H9 (cell line): ENCODE measurements at regions not wholly inside any gene's neighbourhood (a gene's known extent, or its start where the extent isn't known, plus 50 kb on each side); places are given as distances from the start of the nearest gene placed in this dataset.

Experiments
- DNase-seq: peaks from one replicate; pipeline ENCODE4 v3.0.0-alpha.2; 2017
- H2AFZ ChIP-seq: one replicate; pipeline ENCODE4 v1.6.1; 2013; ENCODE audit warnings: mild to moderate bottlenecking, low read length, control low read depth, moderate library complexity
- H2AK5ac ChIP-seq: 2 replicates; pipeline ENCODE4 v1.6.1; 2013; ENCODE audit warnings: low read length, control low read depth, mixed read lengths; ENCODE audit not compliant: insufficient read length
- H2BK120ac ChIP-seq: one replicate; pipeline ENCODE4 v1.6.1; 2013; ENCODE audit warnings: low read depth, mild to moderate bottlenecking, low read length, control low read depth, inconsistent platforms; ENCODE audit not compliant: poor library complexity, severe bottlenecking
- H2BK12ac ChIP-seq: 2 replicates; pipeline ENCODE4 v1.6.1; 2013; ENCODE audit warnings: low read length, control low read depth, mixed read lengths, low read depth; ENCODE audit not compliant: insufficient read length
- H2BK15ac ChIP-seq: 2 replicates; pipeline ENCODE4 v1.6.1; 2013; ENCODE audit warnings: low read depth, low read length, control low read depth
- H2BK20ac ChIP-seq: one replicate; pipeline ENCODE4 v1.6.1; 2013; ENCODE audit warnings: low read depth, mild to moderate bottlenecking, low read length, control low read depth, inconsistent platforms; ENCODE audit not compliant: poor library complexity, severe bottlenecking
- H2BK5ac ChIP-seq: 2 replicates; pipeline ENCODE4 v1.6.1; 2013; ENCODE audit warnings: low read length, control low read depth, mixed read lengths; ENCODE audit not compliant: insufficient read length
- H3K14ac ChIP-seq: 2 replicates; pipeline ENCODE4 v1.6.1; 2013; ENCODE audit warnings: low read length, control low read depth; ENCODE audit not compliant: insufficient read depth
- H3K18ac ChIP-seq: 2 replicates; pipeline ENCODE4 v1.6.1; 2013; ENCODE audit warnings: low read depth, mild to moderate bottlenecking, mixed read lengths, low read length, control low read depth; ENCODE audit not compliant: insufficient read length
- H3K23ac ChIP-seq: 2 replicates; pipeline ENCODE4 v1.6.1; 2013; ENCODE audit warnings: low read length, control low read depth, mixed read lengths, low read depth; ENCODE audit not compliant: insufficient read length
- H3K23me2 ChIP-seq: 2 replicates; pipeline ENCODE4 v1.6.1; 2013; ENCODE audit warnings: low read depth, mild to moderate bottlenecking, mixed read lengths, low read length, control low read depth; ENCODE audit not compliant: insufficient read length, poor library complexity, severe bottlenecking
- H3K27ac ChIP-seq: 2 replicates; pipeline ENCODE4 v1.5.1; 2013; ENCODE audit warnings: low read length, control low read depth, mixed read lengths, low read depth; ENCODE audit not compliant: insufficient read length
- H3K27me3 ChIP-seq: 2 replicates; pipeline ENCODE4 v1.6.1; 2013; ENCODE audit warnings: low read length, control low read depth, inconsistent platforms; ENCODE audit not compliant: insufficient read depth
- H3K4ac ChIP-seq: 2 replicates; pipeline ENCODE4 v1.6.1; 2013; ENCODE audit warnings: low read depth, mild to moderate bottlenecking, control low read depth, inconsistent platforms, low read length, moderate library complexity
- H3K4me1 ChIP-seq: 2 replicates; pipeline ENCODE4 v1.6.1; 2013; ENCODE audit warnings: low read length, control low read depth, inconsistent platforms; ENCODE audit not compliant: insufficient read depth
- H3K4me2 ChIP-seq: 2 replicates; pipeline ENCODE4 v1.6.1; 2013; ENCODE audit warnings: low read length, control low read depth, mixed read lengths; ENCODE audit not compliant: insufficient read length, insufficient read depth
- H3K56ac ChIP-seq: 2 replicates; pipeline ENCODE4 v1.6.1; 2013; ENCODE audit warnings: low read depth, mild to moderate bottlenecking, mixed read lengths, low read length, control low read depth; ENCODE audit not compliant: insufficient read length
- H3K79me1 ChIP-seq: 2 replicates; pipeline ENCODE4 v1.6.1; 2013; ENCODE audit warnings: low read depth, mild to moderate bottlenecking, moderate library complexity, low read length, control low read depth, inconsistent platforms; ENCODE audit not compliant: insufficient read depth, poor library complexity, severe bottlenecking
- H3K79me2 ChIP-seq: 2 replicates; pipeline ENCODE4 v1.6.1; 2013; ENCODE audit warnings: low read length, control low read depth, inconsistent platforms; ENCODE audit not compliant: insufficient read depth
- H3K9ac ChIP-seq: 2 replicates; pipeline ENCODE4 v1.6.1; 2013; ENCODE audit warnings: low read length, control low read depth, mixed read lengths; ENCODE audit not compliant: insufficient read length; ENCODE audit errors: extremely low read depth
- H3K9me3 ChIP-seq: one replicate; pipeline ENCODE4 v1.6.1; 2013; ENCODE audit warnings: low read depth, low read length, inconsistent platforms; ENCODE audit not compliant: control insufficient read depth
- H3T11ph ChIP-seq: one replicate; pipeline ENCODE4 v1.6.1; 2013; ENCODE audit warnings: mild to moderate bottlenecking, low read length, control low read depth, inconsistent platforms
- H4K20me1 ChIP-seq: one replicate; pipeline ENCODE4 v1.6.1; 2013; ENCODE audit not compliant: control insufficient read depth, insufficient read length, insufficient read depth
- H4K5ac ChIP-seq: 2 replicates; pipeline ENCODE4 v1.6.1; 2013; ENCODE audit warnings: low read depth, mild to moderate bottlenecking, mixed read lengths, low read length, control low read depth; ENCODE audit not compliant: insufficient read length
- H4K8ac ChIP-seq: replicated peaks from 2 replicates; pipeline ENCODE4 v1.6.1; 2013; ENCODE audit warnings: low read length, control low read depth, mixed read lengths, low read depth; ENCODE audit not compliant: insufficient read length
- H4K91ac ChIP-seq: 2 replicates; pipeline ENCODE4 v1.6.1; 2013; ENCODE audit warnings: low read depth, mild to moderate bottlenecking, moderate library complexity, mixed read lengths, low read length, control low read depth; ENCODE audit not compliant: insufficient read length
- H3K27ac Mint-ChIP-seq, 3 experiments: 2 replicates in 2 of 3; 3 replicates in 1 of 3; pipeline ENCODE4 v1.8.0; 2020 to 2021; ENCODE audit warnings: mixed read lengths in 3 of 3, mild to moderate bottlenecking in 1 of 3, moderate library complexity in 1 of 3
- H3K27me3 Mint-ChIP-seq: 2 replicates; pipeline ENCODE4 v1.8.0; 2021; ENCODE audit warnings: low read depth, mild to moderate bottlenecking, moderate library complexity, mixed read lengths
- H3K36me3 Mint-ChIP-seq, 3 experiments: 2 replicates in 2 of 3; 3 replicates in 1 of 3; pipeline ENCODE4 v1.8.0; 2020 to 2021; ENCODE audit warnings: low read depth in 3 of 3, mixed read lengths in 3 of 3; ENCODE audit not compliant: insufficient read depth in 1 of 3
- H3K4me1 Mint-ChIP-seq, 2 experiments: 2 replicates each; pipeline ENCODE4 v1.8.0; 2020; ENCODE audit warnings: mixed read lengths in 2 of 2
- H3K4me3 Mint-ChIP-seq, 2 experiments: 2 replicates in 1 of 2; 3 replicates in 1 of 2; pipeline ENCODE4 v1.8.0; 2020 to 2021; ENCODE audit warnings: mild to moderate bottlenecking in 2 of 2, mixed read lengths in 2 of 2, moderate library complexity in 1 of 2
- H3K9me3 Mint-ChIP-seq, 2 experiments: 2 replicates in 1 of 2; 3 replicates in 1 of 2; pipeline ENCODE4 v1.8.0; 2020; ENCODE audit warnings: mild to moderate bottlenecking in 2 of 2, mixed read lengths in 2 of 2, moderate library complexity in 1 of 2
- CTCF ChIP-seq: fragments of 200-600 bp; sonication (generic); conservative IDR thresholded peaks from 3 replicates; pipeline ENCODE4 v1.8.0; 2021; ENCODE audit warnings: antibody characterized with exemption, mild to moderate bottlenecking
- WGBS: extraction: QIAGEN DNeasy Blood & Tissue Kit; methylation state at CpG from one replicate; pipeline ENCODE4 v1.1.7; 2013; ENCODE audit warnings: missing lambda C conversion rate, low lambda C conversion rate, mixed read lengths; ENCODE audit not compliant: insufficient read length; ENCODE audit errors: extremely low coverage; 5-methylcytosine and 5-hydroxymethylcytosine counted together

- no peak overlapping the region for H3K4ac ChIP-seq
- Mint-ChIP-seq H3K27me3 (peaks cover 2% of the 10 kb centered on the region; the same call in 1 of the 2 replicates), H3K4me1 (no peaks in the 10 kb centered on the region), H3K27ac (no peak overlapping the region), H3K36me3 (peaks cover 0 to 3% (median 1%) of the 10 kb centered on the region in 3 experiments; a peak in 2 of 7 replicates), H3K9me3 (peaks cover 38 to 46% of the 10 kb centered on the region in 2 experiments), H3K4me3 (no peak overlapping the region)
- no peaks in the 10 kb centered on the region for H4K20me1 ChIP-seq
- H2AK5ac ChIP-seq: no peak overlapping the region
- H3K23ac ChIP-seq: no peak overlapping the region
- WGBS: no CpG with 5 or more reads among the region's 12 CpGs
- H2BK15ac ChIP-seq: no peak overlapping the region
- no peaks in the 10 kb centered on the region for H3K79me1 ChIP-seq
- DNase-seq: no peak
- H3K18ac ChIP-seq: no peak overlapping the region
- H2BK20ac ChIP-seq: no peak overlapping the region
- no peak overlapping the region for H2BK5ac ChIP-seq
- H3K9me3 ChIP-seq: peaks cover 12% of the 10 kb centered on the region
- H3K27me3 ChIP-seq: no peaks in the 10 kb centered on the region
- H3K56ac ChIP-seq: no peak overlapping the region
- H3K23me2 ChIP-seq: no peaks in the 10 kb centered on the region
- no peaks in the 10 kb centered on the region for H3K4me1 ChIP-seq
- H2BK120ac ChIP-seq: no peak overlapping the region
- no peak overlapping the region for H3K4me2 ChIP-seq
- no peak overlapping the region for H3K27ac ChIP-seq
- no peak overlapping the region for H2BK12ac ChIP-seq
- no peak overlapping the region for H4K5ac ChIP-seq
- H2AFZ ChIP-seq: no peak overlapping the region
- no peak overlapping the region for H3K9ac ChIP-seq
- H3K14ac ChIP-seq: no peak overlapping the region
- H4K8ac ChIP-seq: no peak overlapping the region
- H4K91ac ChIP-seq: no peak overlapping the region
- TF ChIP-seq CTCF: no peak
- no peak overlapping the region for H3T11ph ChIP-seq
- H3K79me2 ChIP-seq: no peaks in the 10 kb centered on the region
Observed at GRCh38 chrX:27380163-27380845, 82.8 kb downstream of the PPP4R3C start.
